ENCODE measurements at regions not wholly inside any gene's neighbourhood (a gene's known extent, or its start where the extent isn't known, plus 50 kb on each side); places are given as distances from the start of the nearest gene placed in this dataset.
"Not testable (repeated sequence)": the region's sequence is repeated elsewhere in the genome, so short reads cannot be mapped to it uniquely, and the experiment has no call there.

- no peak for DNase-seq
These were observed 208.3 kb downstream of the NPIPB11 start for GRCh38 chr16:29198231-29198630.

- not testable (repeated sequence) for DNase-seq
These were observed 208.9 kb downstream of the NPIPB11 start for GRCh38 chr16:29197494-29198100.

- DNase-seq: not testable (repeated sequence)
These were observed 209.8 kb downstream of the NPIPB11 start for GRCh38 chr16:29196746-29197145.

DNA sequence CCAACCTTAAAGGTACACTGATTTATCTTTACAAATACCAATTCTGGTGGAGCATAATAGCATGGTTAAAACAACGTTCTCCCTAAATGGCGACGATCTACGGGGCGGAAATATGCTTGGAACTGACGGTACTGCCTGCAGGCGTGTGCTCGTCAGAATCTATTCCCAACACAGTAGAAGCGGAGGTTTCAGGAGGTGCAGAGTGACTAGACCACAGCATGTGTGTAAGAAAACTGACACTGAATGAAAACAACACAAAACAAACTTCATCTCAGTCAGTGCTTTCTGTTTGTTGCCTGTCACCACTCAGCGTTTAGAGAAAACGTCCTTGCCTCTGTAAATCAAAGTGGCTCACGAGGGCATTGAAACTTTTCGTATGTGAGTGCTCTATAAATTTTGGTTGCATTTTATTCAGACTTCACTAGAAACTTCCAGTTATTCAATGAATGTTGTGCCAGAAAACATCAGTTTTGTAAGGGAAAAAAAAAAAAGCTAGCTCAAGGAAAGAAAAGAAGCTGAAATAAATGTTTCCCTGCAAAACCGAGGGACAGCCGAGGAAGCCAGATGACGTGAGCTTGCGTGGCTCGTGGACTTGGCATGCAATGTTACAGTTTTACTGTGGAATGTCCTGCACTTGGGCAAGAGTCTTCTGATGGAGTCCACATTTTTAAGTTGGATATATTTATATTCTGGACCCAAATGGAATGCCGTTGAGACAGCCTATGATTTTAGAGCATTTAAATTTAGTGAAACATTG is 210.4 kb downstream of the LAT start:
- DNase-seq: not testable (repeated sequence)

- not testable (repeated sequence) for DNase-seq
These were observed 209.5 kb downstream of the LAT start for GRCh38 chr16:29194185-29194844.

DNA sequence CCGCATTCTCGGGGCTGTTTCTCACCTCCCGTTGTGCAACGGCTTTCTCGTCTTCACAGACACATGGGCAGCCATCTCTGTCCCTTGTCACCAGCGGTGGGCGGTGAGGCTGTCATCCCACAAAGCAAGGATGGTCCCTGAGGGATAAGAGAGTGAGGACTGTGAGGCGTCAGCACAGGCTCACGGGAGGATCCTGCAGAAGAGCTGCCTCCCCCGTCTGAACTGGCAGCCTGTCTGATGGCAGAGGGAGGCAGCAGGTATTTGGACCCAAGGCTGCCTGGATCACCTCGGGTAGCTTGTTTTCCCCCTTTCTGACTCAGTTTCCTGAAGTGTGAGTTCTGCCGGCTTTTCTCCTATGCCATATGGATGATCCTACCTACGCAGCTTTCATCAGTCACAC is 208.8 kb downstream of the LAT start:
- DNase-seq: not testable (repeated sequence)

DNA sequence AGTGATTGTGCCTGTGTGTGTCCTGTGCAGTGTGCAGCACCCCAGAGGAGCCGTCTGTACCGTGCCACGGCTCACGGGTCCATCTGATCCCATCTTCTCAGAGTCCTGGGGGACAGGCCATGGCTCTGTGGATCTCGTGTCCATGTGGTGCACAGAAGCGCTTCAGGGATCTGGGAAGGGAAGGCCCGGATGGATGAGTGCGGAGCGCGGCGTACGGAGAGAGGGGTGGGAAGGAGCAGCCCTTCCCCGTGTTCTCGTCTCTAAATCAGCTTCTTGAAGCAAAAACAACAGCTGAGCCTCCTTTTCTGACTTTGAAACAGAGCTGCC is 208.4 kb downstream of the LAT start:
- not testable (repeated sequence) for DNase-seq

GRCh38 chr16:29192329-29193247 is 207.7 kb downstream of the LAT start:
- no peak for DNase-seq

- DNase-seq: not testable (repeated sequence)
These were observed 206.9 kb downstream of the LAT start for GRCh38 chr16:29191636-29192180.

GRCh38 chr16:29190553-29191431 is 205.9 kb downstream of the LAT start:
- not testable (repeated sequence) for DNase-seq

- DNase-seq: not testable (repeated sequence)
These were observed 204.0 kb downstream of the LAT start for GRCh38 chr16:29188806-29189205.

- DNase-seq: not testable (repeated sequence)
These were observed 201.7 kb downstream of the LAT start for GRCh38 chr16:29186306-29187220.

GRCh38 chr16:29185872-29186271 is 201.0 kb downstream of the LAT start:
- not testable (repeated sequence) for DNase-seq

GRCh38 chr16:29184738-29185438 is 200.0 kb downstream of the LAT start:
- not testable (repeated sequence) for DNase-seq

- DNase-seq: not testable (repeated sequence)
These were observed 198.4 kb downstream of the LAT start for GRCh38 chr16:29182940-29183868.

DNA sequence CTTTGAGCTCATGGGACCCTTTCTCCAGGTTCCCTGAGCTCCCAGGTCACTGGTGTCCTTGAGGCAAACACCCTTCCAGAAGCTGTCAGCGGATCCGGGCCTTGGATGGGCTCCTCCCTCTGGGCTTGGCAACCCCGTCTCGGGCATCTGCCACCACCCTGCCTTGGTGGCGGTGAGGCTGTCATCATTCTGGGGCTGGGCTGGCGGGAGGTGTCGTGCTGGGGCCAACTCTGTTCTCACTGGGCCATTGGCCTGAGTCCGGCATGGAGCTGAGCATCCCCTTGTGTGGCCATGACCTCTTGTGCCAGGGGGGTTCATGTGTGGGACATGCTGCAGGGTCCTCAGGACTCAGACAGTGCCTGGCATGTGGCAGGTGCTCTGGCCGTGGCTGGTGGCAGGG is 197.6 kb downstream of the LAT start:
- no peak for DNase-seq

- DNase-seq: not testable (repeated sequence)
These were observed 197.1 kb downstream of the LAT start for GRCh38 chr16:29181921-29182411.

- DNase-seq: not testable (repeated sequence)
These were observed 196.5 kb downstream of the LAT start for GRCh38 chr16:29181254-29181780.

Data from NCI-H446 treated with DMSO at 0.1 percent for 48 hours (cell line).